ENCODE measurements at regions not wholly inside any gene's neighbourhood (a gene's known extent, or its start where the extent isn't known, plus 50 kb on each side); places are given as distances from the start of the nearest gene placed in this dataset.

DNA sequence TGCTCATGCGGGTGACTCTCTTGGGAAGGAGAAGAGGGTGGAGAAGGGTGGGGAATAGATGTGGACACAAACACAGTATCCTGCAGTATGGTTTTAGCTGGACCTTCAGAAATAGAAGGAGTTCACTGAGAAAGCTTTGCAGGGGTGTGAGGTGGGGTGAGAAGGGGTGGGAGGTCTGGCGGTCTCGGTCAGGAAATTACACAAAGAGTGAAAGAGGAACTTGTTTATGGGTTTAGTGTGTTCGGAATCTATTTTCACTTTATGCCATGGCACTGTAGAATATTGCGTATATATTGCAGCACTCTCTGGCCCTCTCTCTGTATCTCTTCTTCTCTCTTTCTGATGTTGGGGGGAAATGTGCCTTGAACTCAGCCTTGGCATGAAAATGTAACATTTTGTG lies 148.2 kb upstream of the GOT2 start:
- TF ChIP-seq, protein P1, sequence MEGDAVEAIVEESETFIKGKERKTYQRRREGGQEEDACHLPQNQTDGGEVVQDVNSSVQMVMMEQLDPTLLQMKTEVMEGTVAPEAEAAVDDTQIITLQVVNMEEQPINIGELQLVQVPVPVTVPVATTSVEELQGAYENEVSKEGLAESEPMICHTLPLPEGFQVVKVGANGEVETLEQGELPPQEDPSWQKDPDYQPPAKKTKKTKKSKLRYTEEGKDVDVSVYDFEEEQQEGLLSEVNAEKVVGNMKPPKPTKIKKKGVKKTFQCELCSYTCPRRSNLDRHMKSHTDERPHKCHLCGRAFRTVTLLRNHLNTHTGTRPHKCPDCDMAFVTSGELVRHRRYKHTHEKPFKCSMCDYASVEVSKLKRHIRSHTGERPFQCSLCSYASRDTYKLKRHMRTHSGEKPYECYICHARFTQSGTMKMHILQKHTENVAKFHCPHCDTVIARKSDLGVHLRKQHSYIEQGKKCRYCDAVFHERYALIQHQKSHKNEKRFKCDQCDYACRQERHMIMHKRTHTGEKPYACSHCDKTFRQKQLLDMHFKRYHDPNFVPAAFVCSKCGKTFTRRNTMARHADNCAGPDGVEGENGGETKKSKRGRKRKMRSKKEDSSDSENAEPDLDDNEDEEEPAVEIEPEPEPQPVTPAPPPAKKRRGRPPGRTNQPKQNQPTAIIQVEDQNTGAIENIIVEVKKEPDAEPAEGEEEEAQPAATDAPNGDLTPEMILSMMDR (conservative IDR thresholded peaks at IDR 0.05), result no peak
- TF ChIP-seq ZFX (IDR thresholded peaks at IDR 0.05), result no peak
